ENCODE measurements at regions not wholly inside any gene's neighbourhood (a gene's known extent, or its start where the extent isn't known, plus 50 kb on each side); places are given as distances from the start of the nearest gene placed in this dataset.

- no peak overlapping the region for H3K4me3 ChIP-seq (replicated peaks in 1 of 2; ENCODE audit: low read depth in 2 of 2, low read length in 2 of 2)
- peak in 1 of 2 donors; percentile 23 for DNase-seq (ENCODE audit: low read depth in 2 of 2)
- TF ChIP-seq CTCF (IDR thresholded peaks at IDR 0.05; ENCODE audit: low read depth, low read length), result no peak
Observed at GRCh38 chr5:93674138-93674537, 67.3 kb downstream of the POU5F2 start.

GRCh38 chr5:93673316-93673954, 68.0 kb downstream of the POU5F2 start:
- no peak for TF ChIP-seq CTCF (IDR thresholded peaks at IDR 0.05; ENCODE audit: low read depth, low read length)
- no peak overlapping the region for H3K4me3 ChIP-seq (replicated peaks in 1 of 2; ENCODE audit: low read depth in 2 of 2, low read length in 2 of 2)
- DNase-seq (ENCODE audit: low read depth in 2 of 2), result no peak

- DNase-seq (ENCODE audit: low read depth in 2 of 2), result no peak
- TF ChIP-seq CTCF (IDR thresholded peaks at IDR 0.05; ENCODE audit: low read depth, low read length), result no peak
Observed at GRCh38 chr5:93665648-93666047, 75.8 kb downstream of the POU5F2 start.

GRCh38 chr5:93660677-93661076, 77.7 kb downstream of the NR2F1 start:
- no peak for TF ChIP-seq CTCF (IDR thresholded peaks at IDR 0.05; ENCODE audit: low read depth, low read length)
- no peak for DNase-seq (ENCODE audit: low read depth in 2 of 2)
- H3K4me3 ChIP-seq (replicated peaks in 1 of 2; ENCODE audit: low read depth in 2 of 2, low read length in 2 of 2), result no peak overlapping the region

More at GRCh38 chr5:93665648-93666047, 75.8 kb downstream of the POU5F2 start:
- H3K4me3 ChIP-seq (replicated peaks in 1 of 2; ENCODE audit: low read depth in 2 of 2, low read length in 2 of 2), result no peak overlapping the region

- peak; percentile 46 to 67 for DNase-seq (ENCODE audit: low read depth in 2 of 2)
Observed at GRCh38 chr5:93658044-93658443, 75.0 kb downstream of the NR2F1 start.

GRCh38 chr5:93654676-93655075, 71.7 kb downstream of the NR2F1 start:
- peak; percentile 24 to 34 for DNase-seq (ENCODE audit: low read depth in 2 of 2)
- no peak overlapping the region for H3K4me3 ChIP-seq (replicated peaks in 1 of 2; ENCODE audit: low read depth in 2 of 2, low read length in 2 of 2)
- TF ChIP-seq CTCF (IDR thresholded peaks at IDR 0.05; ENCODE audit: low read depth, low read length), result no peak

More at GRCh38 chr5:93658044-93658443, 75.0 kb downstream of the NR2F1 start:
- H3K4me3 ChIP-seq (replicated peaks in 1 of 2; ENCODE audit: low read depth in 2 of 2, low read length in 2 of 2), result no peak overlapping the region
- TF ChIP-seq CTCF (IDR thresholded peaks at IDR 0.05; ENCODE audit: low read depth, low read length), result no peak

- no peak for DNase-seq (ENCODE audit: low read depth in 2 of 2)
- TF ChIP-seq CTCF (IDR thresholded peaks at IDR 0.05; ENCODE audit: low read depth, low read length), result no peak
- H3K4me3 ChIP-seq (replicated peaks in 1 of 2; ENCODE audit: low read depth in 2 of 2, low read length in 2 of 2), result no peak overlapping the region
Observed at GRCh38 chr5:93653716-93654115, 70.7 kb downstream of the NR2F1 start.
